ENCODE measurements at regions not wholly inside any gene's neighbourhood (a gene's known extent, or its start where the extent isn't known, plus 50 kb on each side); places are given as distances from the start of the nearest gene placed in this dataset.

GRCh38 chrX:126272795-126273497 lies 106.9 kb upstream of the DCAF12L2 start:
- no peak for TF ChIP-seq CTCF (IDR thresholded peaks at IDR 0.05)
- no peak for TF ChIP-seq POLR2A (IDR thresholded peaks at IDR 0.05)
